Stimulated activated CD4-positive, alpha-beta T cell treated with anti-CD3 and anti-CD28 coated beads, Interleukin-2, amount 100 ng/mL, for 48 hours (primary cell): ENCODE measurements at regions not wholly inside any gene's neighbourhood (a gene's known extent, or its start where the extent isn't known, plus 50 kb on each side); places are given as distances from the start of the nearest gene placed in this dataset.
"Not testable (repeated sequence)": the region's sequence is repeated elsewhere in the genome, so short reads cannot be mapped to it uniquely, and the experiment has no call there.

Source experiments
- DNase-seq, 2 donors: peaks; one replicate each; pipeline ENCODE4 v3.0.0-alpha.2; 2020

GRCh38 chr13:91236182-91236581 lies 111.3 kb upstream of the MIR17HG start:
- no peak for DNase-seq

DNA sequence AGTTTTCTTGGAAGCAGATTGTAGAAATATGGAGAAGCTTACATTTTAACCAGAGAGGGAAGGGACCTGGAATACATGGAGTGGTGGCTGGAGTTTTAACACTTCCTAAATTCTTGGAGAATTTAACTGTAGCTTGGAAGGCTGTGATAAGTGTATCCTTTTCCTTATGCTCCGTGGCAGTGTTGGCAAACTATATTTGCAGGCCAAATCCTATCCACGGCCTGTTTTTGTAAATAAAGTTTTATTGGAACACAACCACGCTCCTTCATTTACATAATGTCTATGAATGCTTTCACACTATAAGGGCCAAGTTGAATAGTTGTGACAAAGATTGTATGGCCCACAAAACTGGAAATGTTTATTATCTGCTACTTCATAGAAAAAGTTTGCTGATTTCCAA lies 110.6 kb upstream of the MIR17HG start:
- no peak for DNase-seq

- no peak for DNase-seq
These were observed 109.5 kb upstream of the MIR17HG start for GRCh38 chr13:91238036-91238435.

- DNase-seq: no peak
These were observed 107.1 kb upstream of the MIR17HG start for GRCh38 chr13:91240341-91240740.

GRCh38 chr13:91241221-91241933 lies 106.1 kb upstream of the MIR17HG start:
- no peak for DNase-seq

GRCh38 chr13:91242652-91243051 lies 104.8 kb upstream of the MIR17HG start:
- DNase-seq: no peak

GRCh38 chr13:91245288-91245687 lies 102.2 kb upstream of the MIR17HG start:
- no peak for DNase-seq

GRCh38 chr13:91247768-91248167 lies 99.7 kb upstream of the MIR17HG start:
- DNase-seq: no peak

- DNase-seq: no peak
These were observed 99.2 kb upstream of the MIR17HG start for GRCh38 chr13:91248249-91248648.

DNA sequence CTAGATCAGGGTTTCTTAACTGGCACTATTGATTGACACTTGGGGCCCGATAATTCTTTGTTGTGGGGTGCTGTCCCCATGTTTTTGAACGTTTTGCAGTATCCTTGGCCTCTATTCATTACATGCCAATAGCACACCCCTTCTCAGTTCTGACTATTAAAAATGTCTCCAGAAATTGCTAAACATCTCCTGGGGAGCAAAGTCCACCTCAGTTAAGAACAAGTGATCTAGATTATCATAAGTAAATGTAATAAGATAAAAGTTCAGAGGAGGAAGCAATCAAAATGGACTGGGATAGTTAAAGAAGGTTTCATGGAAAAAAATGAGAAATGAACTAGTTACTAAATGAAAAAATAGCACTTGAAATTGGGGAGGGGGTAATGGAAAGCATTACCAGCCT lies 98.1 kb upstream of the MIR17HG start:
- DNase-seq: no peak

GRCh38 chr13:91249861-91250260 lies 97.6 kb upstream of the MIR17HG start:
- DNase-seq: no peak

DNA sequence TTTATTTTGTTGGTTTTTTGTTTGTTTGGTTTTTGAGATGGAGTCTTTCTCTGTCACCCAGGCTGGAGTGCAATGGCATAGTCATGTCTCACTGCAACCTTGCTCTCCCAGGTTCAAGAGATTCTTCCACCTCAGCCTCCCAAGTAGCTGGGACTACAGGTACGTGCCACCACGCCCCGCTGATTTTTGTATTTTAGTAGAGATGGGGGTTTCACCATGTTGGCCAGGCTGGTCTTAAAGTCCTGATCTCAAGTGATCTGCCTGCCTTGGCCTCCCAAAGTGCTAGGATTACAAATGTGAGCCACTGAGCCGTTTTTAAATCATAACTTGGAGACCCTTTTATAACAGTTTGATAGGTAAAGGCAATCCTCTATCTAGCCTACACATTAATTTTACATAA lies 95.9 kb upstream of the MIR17HG start:
- DNase-seq: not testable (repeated sequence)

DNA sequence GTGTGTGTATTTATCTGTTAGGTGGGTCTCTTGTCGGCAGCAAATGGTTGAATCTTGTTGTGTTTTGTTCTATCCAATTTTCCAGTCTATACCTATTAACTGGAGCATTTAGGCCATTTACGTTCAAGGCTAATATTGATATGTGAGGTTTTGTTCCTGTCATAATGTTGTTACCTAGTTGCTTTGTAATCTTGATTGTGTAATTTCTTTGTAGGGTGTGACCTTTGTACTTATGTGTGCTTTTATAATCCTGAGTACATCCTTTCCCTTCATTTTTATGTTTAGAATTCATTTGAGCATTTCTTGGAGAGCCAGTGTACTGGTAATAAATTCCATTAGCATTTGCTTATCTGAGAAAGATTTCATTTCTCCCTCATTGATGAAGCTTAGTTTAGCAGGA lies 83.0 kb upstream of the MIR17HG start:
- no peak for DNase-seq

DNA sequence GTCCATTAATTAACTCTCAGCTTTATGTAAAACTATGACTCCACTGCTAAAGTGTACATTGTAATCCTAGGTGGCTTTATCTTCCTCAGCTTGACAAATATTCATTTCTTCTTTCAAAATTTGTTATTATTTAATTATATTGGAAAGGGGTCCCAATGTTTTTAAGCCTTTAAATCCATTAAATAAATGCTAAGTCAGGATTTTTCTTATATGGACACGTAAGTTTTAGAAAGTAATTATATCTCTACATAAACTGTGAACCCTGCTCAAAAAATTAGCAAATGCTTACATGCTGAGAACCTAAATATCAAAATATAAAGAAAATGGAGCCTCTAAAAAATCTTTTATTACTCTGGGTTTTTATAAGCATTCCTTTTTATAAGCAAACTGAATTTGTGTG lies 78.2 kb upstream of the MIR17HG start:
- DNase-seq: no peak

DNA sequence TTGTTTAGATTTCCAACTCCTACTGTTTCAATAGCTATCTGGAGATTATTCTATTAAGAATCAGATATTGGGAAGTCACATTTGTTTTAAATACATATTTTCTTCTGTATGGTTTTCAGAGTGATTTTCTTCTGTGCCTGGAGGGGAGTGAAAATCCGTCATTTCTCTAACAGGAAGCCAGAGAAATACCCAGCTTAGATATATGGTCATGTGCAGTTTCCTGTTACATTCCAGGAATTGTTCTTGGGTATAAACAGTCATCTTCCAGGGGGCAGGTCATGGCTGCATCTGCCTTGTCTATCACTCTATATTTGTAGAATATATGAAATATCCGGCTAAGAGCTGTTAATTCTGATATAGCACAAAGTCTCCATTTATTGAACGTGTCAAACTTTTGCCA lies 77.5 kb upstream of the MIR17HG start:
- DNase-seq: no peak

DNA sequence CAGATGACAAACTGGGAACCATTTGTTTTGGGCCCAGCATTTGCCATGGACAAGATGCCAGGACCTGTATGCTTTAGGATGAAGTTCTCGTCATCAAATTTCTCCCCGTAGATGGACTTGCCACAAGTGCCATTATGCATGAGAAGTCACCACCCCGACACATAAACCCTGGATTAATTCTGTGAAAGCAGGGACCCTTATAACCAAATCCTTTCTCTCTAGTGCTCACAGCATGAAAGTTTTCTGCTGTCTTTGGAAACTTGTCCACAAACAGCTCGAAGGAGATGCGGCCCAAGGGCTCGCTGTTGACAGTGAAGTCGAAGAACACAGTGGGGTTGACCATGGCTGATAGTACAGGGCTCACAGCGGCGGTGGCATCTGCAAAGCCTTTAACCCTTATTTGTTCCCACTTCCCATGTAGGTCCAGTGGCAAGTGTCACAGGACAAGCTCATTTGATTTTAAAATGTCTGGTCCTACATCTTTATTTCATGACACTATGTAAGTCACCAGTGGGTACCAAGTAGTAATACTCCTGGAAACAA lies 75.2 kb upstream of the MIR17HG start:
- no peak for DNase-seq

GRCh38 chr13:91273675-91274074 lies 73.8 kb upstream of the MIR17HG start:
- DNase-seq: no peak

DNA sequence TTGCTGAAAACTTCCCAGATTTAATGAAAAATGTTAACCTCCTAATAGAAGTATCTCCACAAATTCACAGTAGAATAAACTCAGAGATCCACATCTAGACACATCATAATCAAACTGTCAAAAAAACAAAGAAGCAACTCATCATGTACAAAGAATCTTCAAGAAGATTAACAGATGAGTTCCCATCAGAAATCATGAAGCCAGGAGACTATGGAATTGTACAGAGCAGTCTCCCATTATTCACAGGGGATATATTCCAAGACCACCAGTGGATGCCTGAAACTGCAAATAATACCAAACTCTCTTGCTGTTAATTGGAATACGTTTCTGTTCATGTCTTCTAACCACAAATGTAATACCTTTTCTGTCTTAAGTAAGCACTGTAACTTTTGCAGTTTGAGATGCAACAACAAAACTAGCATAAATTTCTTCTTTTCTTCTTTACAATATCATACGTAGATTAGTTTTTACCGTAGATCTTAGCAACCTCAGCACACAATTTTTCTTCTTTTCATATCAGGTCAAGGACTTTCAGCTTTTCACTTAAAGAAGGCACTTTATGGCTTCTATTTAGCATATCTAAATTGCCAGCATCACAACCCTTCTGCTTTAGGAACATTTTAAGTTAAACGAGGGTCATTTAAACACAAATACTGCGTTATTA lies 70.3 kb upstream of the MIR17HG start:
- DNase-seq: no peak

GRCh38 chr13:91278291-91278690 lies 69.2 kb upstream of the MIR17HG start:
- DNase-seq: no peak

GRCh38 chr13:91278888-91279287 lies 68.6 kb upstream of the MIR17HG start:
- DNase-seq: no peak

- no peak for DNase-seq
These were observed 66.7 kb upstream of the MIR17HG start for GRCh38 chr13:91280801-91281200.

DNA sequence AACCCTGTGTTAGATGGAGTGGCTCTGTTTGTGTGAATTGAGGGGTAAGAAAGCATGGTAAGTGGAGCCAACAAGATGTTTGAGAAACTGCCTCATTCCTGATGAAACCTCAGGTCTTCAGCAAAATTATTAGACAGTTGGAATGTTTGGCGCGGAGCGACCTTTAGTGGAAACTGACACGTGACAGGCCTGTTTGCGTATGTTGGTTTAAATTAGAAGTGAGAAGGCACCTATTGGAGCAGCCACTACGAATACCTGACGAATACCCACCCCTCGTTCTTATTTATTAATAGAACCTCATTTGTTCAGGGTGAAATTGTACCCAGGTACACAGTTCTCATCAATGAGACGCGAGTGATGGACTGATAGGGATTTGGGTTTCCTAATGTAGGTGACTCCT lies 63.2 kb upstream of the MIR17HG start:
- DNase-seq: no peak

- no peak for DNase-seq
These were observed 61.2 kb upstream of the MIR17HG start for GRCh38 chr13:91286317-91286716.

GRCh38 chr13:91291078-91291477 lies 56.4 kb upstream of the MIR17HG start:
- DNase-seq: no peak
